ENCODE measurements at regions not wholly inside any gene's neighbourhood (a gene's known extent, or its start where the extent isn't known, plus 50 kb on each side); places are given as distances from the start of the nearest gene placed in this dataset.

DNA sequence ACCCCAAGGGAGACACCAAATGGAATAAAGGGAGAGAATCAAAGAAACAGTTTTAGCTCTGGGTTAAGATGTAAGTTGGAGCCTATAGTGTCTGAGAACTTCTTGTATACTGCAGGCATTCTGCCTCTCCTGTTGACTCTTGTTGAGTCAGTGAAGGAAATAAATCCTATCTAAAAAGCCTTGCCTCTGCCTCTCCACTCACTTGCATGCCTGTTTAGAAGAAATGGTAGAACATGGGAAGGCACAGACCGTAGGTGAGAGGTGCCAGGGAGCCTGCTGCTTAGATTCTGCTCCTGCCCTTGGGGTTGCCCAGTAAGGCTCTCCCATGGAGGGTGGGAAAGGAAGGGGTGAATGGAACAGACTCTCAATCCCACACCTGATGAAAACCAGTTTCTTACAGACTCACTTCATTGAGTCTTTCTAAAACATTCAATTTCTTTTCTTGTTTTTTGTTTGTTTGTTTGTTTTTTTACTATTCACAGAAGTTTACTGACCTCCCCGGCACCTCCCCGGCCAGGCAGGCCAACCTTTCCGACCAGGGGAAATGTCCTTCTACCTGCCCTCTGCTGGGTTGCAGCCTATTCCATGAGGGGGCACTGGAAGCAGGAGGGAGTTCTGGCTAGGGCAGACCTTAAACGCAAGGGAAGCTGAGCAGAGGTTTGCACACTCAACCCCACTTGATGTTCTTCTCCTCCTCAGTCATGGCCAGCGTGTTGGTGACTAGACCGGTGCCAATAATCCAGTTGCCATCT lies 211.7 kb upstream of the WSB1 start:
- TF ChIP-seq, protein P1, sequence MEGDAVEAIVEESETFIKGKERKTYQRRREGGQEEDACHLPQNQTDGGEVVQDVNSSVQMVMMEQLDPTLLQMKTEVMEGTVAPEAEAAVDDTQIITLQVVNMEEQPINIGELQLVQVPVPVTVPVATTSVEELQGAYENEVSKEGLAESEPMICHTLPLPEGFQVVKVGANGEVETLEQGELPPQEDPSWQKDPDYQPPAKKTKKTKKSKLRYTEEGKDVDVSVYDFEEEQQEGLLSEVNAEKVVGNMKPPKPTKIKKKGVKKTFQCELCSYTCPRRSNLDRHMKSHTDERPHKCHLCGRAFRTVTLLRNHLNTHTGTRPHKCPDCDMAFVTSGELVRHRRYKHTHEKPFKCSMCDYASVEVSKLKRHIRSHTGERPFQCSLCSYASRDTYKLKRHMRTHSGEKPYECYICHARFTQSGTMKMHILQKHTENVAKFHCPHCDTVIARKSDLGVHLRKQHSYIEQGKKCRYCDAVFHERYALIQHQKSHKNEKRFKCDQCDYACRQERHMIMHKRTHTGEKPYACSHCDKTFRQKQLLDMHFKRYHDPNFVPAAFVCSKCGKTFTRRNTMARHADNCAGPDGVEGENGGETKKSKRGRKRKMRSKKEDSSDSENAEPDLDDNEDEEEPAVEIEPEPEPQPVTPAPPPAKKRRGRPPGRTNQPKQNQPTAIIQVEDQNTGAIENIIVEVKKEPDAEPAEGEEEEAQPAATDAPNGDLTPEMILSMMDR (IDR thresholded peaks at IDR 0.05), result no peak
- H3K4me3 ChIP-seq (ENCODE audit: low read length), result no peak overlapping the region

DNA sequence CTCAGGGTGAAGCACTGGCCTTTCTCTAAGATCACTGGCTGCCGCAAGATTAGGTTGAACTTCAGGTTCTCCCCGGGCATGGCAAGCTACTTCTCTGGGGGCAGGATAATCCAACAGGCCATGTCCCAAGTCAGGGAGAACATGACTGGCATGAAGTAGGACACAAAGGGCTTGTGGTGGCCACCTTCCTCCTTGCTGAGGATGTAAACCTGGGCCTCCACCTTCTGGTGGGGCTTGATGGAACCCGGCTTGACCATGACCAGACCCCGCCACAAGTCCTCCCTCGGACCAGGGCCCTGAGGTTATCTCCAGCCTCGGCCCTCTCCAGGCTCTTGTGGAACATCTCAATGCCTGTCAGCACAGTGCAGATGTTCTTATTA lies 211.1 kb upstream of the WSB1 start:
- Histone ChIP-seq H3K27me3 (ENCODE audit: control insufficient read depth, insufficient read depth, low read length) (no peaks in the 10 kb centered on the region), H3K4me3 (ENCODE audit: low read length) (no peak overlapping the region), H3K9me3 (ENCODE audit: control insufficient read depth, insufficient read depth, low read length) (no peaks in the 10 kb centered on the region), H3K27ac (ENCODE audit: low read length) (no peak overlapping the region), H3K4me1 (ENCODE audit: control insufficient read depth, insufficient read depth, low read length) (no peaks in the 10 kb centered on the region), H3K36me3 (ENCODE audit: control insufficient read depth, insufficient read depth, low read length) (no peaks in the 10 kb centered on the region)
- Mint-ChIP-seq H3K36me3 (no peaks in the 10 kb centered on the region), H3K4me1 (no peaks in the 10 kb centered on the region), H3K4me3 (no peak overlapping the region), H3K27ac (no peak overlapping the region), H3K9me3 (no peaks in the 10 kb centered on the region), H3K27me3 (ENCODE audit: low read depth in 2 of 2) (peaks cover 3 to 6% of the 10 kb centered on the region in 2 donors)
- DNase-seq (no peak), ATAC-seq (no peak)
- intact Hi-C loops (cut with micrococcal nuclease), result no loop called here
- WGBS (ENCODE audit: insufficient coverage), result 90% methylated on average over 6 of the region's 6 CpGs
- TF ChIP-seq, protein P1 (IDR thresholded peaks at IDR 0.05), result no peak

More for the DNA sequence above, 211.7 kb upstream of the WSB1 start:
- intact Hi-C loops (cut with micrococcal nuclease), result no loop called here
- H3K4me1 Mint-ChIP-seq, result no peaks in the 10 kb centered on the region
- Histone ChIP-seq H3K27ac (ENCODE audit: low read length) (no peak overlapping the region), H3K4me1 (ENCODE audit: control insufficient read depth, insufficient read depth, low read length) (no peaks in the 10 kb centered on the region), H3K27me3 (ENCODE audit: control insufficient read depth, insufficient read depth, low read length) (no peaks in the 10 kb centered on the region), H3K9me3 (ENCODE audit: control insufficient read depth, insufficient read depth, low read length) (no peaks in the 10 kb centered on the region), H3K36me3 (ENCODE audit: control insufficient read depth, insufficient read depth, low read length) (no peaks in the 10 kb centered on the region)
- DNase-seq (no peak), ATAC-seq (no peak)
- H3K9me3 Mint-ChIP-seq, result no peaks in the 10 kb centered on the region
- H3K27ac Mint-ChIP-seq, result no peak overlapping the region
- H3K4me3 Mint-ChIP-seq, result no peak overlapping the region
- H3K27me3 Mint-ChIP-seq (ENCODE audit: low read depth in 2 of 2), result peaks cover 3 to 6% of the 10 kb centered on the region in 2 donors
- WGBS (ENCODE audit: insufficient coverage), result 79% methylated on average over 7 of the region's 7 CpGs
- H3K36me3 Mint-ChIP-seq, result no peaks in the 10 kb centered on the region

DNA sequence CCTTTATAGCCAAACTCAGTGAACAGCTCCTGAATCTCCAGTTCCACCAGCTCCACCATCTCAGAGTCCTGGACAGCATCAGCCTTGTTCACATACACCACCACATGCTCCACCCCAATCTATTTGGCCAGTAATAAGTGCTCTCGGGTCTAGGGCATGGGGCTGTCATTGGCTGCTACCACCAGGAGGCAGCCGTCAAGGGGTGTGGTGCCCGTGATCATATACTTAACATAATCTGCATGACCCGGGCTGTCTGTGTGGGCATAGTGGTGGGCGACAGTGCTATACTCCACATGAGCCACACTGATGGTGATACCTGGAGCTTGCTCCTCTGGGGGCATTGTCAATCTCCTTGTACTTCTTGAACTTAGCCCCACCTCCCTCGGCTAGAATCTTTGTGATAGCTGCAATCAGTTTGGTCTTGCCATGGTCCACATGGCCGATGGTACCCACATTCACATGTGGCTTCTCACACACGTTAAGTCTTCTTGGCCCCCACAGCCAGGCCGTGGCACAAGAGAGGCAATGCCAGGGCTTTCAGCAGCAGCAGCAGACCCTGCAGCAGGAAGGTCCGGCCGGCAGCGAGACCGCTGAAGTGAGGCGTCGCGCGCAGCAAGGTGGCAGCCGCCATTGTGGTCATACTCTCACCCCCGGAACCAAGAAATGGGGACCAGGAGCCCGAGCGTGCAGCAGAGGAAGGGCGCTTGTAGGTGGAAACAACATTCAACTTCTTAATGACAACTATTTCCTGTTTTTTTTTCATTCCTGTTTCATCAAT lies 210.3 kb upstream of the WSB1 start:
- no peaks in the 10 kb centered on the region for H3K4me1 Mint-ChIP-seq
- H3K27me3 ChIP-seq (ENCODE audit: control insufficient read depth, insufficient read depth, low read length), result no peaks in the 10 kb centered on the region
- no peak for ATAC-seq
- H3K36me3 Mint-ChIP-seq, result no peaks in the 10 kb centered on the region
- H3K27me3 Mint-ChIP-seq (ENCODE audit: low read depth in 2 of 2), result peaks cover 3 to 6% of the 10 kb centered on the region in 2 donors
- H3K27ac Mint-ChIP-seq, result no peak overlapping the region
- H3K4me1 ChIP-seq (ENCODE audit: control insufficient read depth, insufficient read depth, low read length), result no peaks in the 10 kb centered on the region
- DNase-seq, result no peak
- H3K36me3 ChIP-seq (ENCODE audit: control insufficient read depth, insufficient read depth, low read length), result no peaks in the 10 kb centered on the region
- H3K9me3 Mint-ChIP-seq, result peaks cover 0 to 6% of the 10 kb centered on the region in 2 donors
- no peak overlapping the region for H3K4me3 ChIP-seq (ENCODE audit: low read length)
- no peaks in the 10 kb centered on the region for H3K9me3 ChIP-seq (ENCODE audit: control insufficient read depth, insufficient read depth, low read length)
- no peak overlapping the region for H3K4me3 Mint-ChIP-seq
- TF ChIP-seq, protein P1 (IDR thresholded peaks at IDR 0.05), result no peak
- intact Hi-C loops (cut with micrococcal nuclease), result no loop called here
- no peak overlapping the region for H3K27ac ChIP-seq (ENCODE audit: low read length)
- WGBS (ENCODE audit: insufficient coverage), result 92% methylated on average over 21 of the region's 22 CpGs
